HG02943 (cell line): ENCODE measurements at regions not wholly inside any gene's neighbourhood (a gene's known extent, or its start where the extent isn't known, plus 50 kb on each side); places are given as distances from the start of the nearest gene placed in this dataset.
"Not testable (repeated sequence)": the region's sequence is repeated elsewhere in the genome, so short reads cannot be mapped to it uniquely, and the experiment has no call there.

Experiments used
- ATAC-seq: cut with Tn5 transposase; IDR thresholded peaks from one replicate; pipeline ENCODE4 v1.9.1; 2021; ENCODE audit warnings: mild to moderate bottlenecking, low read depth, moderate library complexity; ENCODE audit not compliant: unreplicated experiment

- no peak for ATAC-seq
Measured at GRCh38 chr3:16069149-16069922, 105.1 kb upstream of the GALNT15 start.

GRCh38 chr3:16070707-16071106, 103.8 kb upstream of the GALNT15 start:
- no peak for ATAC-seq

- no peak for ATAC-seq
Measured at GRCh38 chr3:16071206-16071605, 103.3 kb upstream of the GALNT15 start.

- ATAC-seq: no peak
Measured at GRCh38 chr3:16072420-16073110, 101.9 kb upstream of the GALNT15 start.

GRCh38 chr3:16073203-16073602, 101.3 kb upstream of the GALNT15 start:
- ATAC-seq: no peak

GRCh38 chr3:16073990-16074671, 100.3 kb upstream of the GALNT15 start:
- not testable (repeated sequence) for ATAC-seq

GRCh38 chr3:16075647-16076046, 98.8 kb upstream of the GALNT15 start:
- no peak for ATAC-seq

- no peak for ATAC-seq
Measured at GRCh38 chr3:16076564-16076963, 97.9 kb upstream of the GALNT15 start.

GRCh38 chr3:16077146-16077545, 97.3 kb upstream of the GALNT15 start:
- not testable (repeated sequence) for ATAC-seq

GRCh38 chr3:16077681-16078080, 96.8 kb upstream of the GALNT15 start:
- ATAC-seq: not testable (repeated sequence)

- no peak for ATAC-seq
Measured at GRCh38 chr3:16079519-16079918, 95.0 kb upstream of the GALNT15 start.

- ATAC-seq: no peak
Measured at GRCh38 chr3:16081661-16082060, 92.8 kb upstream of the GALNT15 start.

GRCh38 chr3:16084887-16085286, 89.6 kb upstream of the GALNT15 start:
- no peak for ATAC-seq

- no peak for ATAC-seq
Measured at GRCh38 chr3:16085410-16085809, 89.1 kb upstream of the GALNT15 start.

GRCh38 chr3:16085884-16086608, 88.4 kb upstream of the GALNT15 start:
- no peak for ATAC-seq

GRCh38 chr3:16086690-16087089, 87.8 kb upstream of the GALNT15 start:
- no peak for ATAC-seq

- no peak for ATAC-seq
Measured at GRCh38 chr3:16088496-16088895, 86.0 kb upstream of the GALNT15 start.

GRCh38 chr3:16089521-16089920, 85.0 kb upstream of the GALNT15 start:
- ATAC-seq: no peak

GRCh38 chr3:16090024-16090423, 84.5 kb upstream of the GALNT15 start:
- ATAC-seq: no peak

- no peak for ATAC-seq
Measured at GRCh38 chr3:16090706-16091105, 83.8 kb upstream of the GALNT15 start.

- ATAC-seq: no peak
Measured at GRCh38 chr3:16092923-16093322, 81.6 kb upstream of the GALNT15 start.
